ENCODE measurements at regions not wholly inside any gene's neighbourhood (a gene's known extent, or its start where the extent isn't known, plus 50 kb on each side); places are given as distances from the start of the nearest gene placed in this dataset.

DNA sequence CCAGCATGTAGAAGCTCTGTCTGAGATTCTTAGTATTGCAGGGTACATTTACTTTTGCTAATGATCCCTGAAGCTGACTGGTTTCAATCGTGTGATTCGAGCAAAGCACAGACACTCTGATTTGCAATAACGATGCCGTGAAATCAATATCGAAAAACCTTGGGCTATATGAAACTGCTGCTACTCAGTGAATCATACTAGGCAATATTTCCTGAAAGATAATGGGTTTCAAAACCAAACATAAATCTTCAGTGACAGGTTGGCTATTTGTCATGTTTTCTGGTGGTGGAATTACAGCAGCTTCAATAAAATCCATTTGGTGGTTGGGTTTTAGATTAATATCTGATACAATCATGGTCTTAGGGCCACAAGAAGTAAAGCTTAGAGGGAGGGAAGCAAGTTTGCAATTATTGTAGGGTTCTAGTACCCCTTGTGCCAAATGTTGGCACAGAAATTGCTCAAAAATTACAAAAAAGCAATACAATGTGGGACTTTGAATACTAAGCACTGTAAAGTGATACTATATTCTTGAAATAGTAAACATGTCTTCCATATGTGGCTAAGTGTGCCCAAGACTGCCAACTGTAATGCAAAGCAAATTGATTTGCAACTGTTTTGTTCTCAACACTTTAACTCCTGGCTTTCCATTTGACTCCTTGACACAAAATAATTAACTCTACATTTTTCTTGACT, 112.4 kb upstream of the JAZF1 start:
- 78 to 91% methylated on average over 5 of the region's 5 CpGs for whole genome bisulfite sequencing, 2 experiments (ENCODE audit: insufficient coverage in 2 of 2)
- Histone ChIP-seq H3K36me3 (ENCODE audit: control insufficient read depth, insufficient read depth, low read length) (no peaks in the 10 kb centered on the region), H3K4me3 (ENCODE audit: extremely low read depth, insufficient read depth, low read length, poor library complexity, severe bottlenecking) (no peak overlapping the region), H3K9me3 (ENCODE audit: control insufficient read depth, low read length) (no peaks in the 10 kb centered on the region), H3K27ac (ENCODE audit: low read depth, low read length, severe bottlenecking) (no peak overlapping the region), H3K4me1 (ENCODE audit: control insufficient read depth, insufficient read depth, low read length, poor library complexity, severe bottlenecking) (no peaks in the 10 kb centered on the region)

DNA sequence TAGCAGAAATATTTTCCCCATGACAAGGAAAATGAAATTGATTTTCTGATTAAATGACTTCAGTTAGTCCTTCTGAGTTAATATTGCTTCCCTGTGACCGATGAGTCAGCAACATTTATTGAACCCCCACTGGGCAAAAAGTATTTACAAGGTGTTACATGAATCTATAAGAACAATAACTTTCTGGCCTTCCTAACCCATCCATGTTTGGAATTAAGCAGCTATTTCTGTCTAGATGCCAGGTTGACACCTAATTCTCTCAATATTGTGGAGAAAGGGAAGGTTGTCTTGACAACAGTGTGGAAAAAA, 112.9 kb upstream of the JAZF1 start:
- Histone ChIP-seq H3K9me3 (ENCODE audit: control insufficient read depth, low read length) (no peaks in the 10 kb centered on the region), H3K36me3 (ENCODE audit: control insufficient read depth, insufficient read depth, low read length) (no peaks in the 10 kb centered on the region), H3K4me1 (ENCODE audit: control insufficient read depth, insufficient read depth, low read length, poor library complexity, severe bottlenecking) (no peaks in the 10 kb centered on the region), H3K27ac (ENCODE audit: low read depth, low read length, severe bottlenecking) (no peak overlapping the region), H3K4me3 (ENCODE audit: extremely low read depth, insufficient read depth, low read length, poor library complexity, severe bottlenecking) (no peak overlapping the region)
- WGBS, 2 experiments (ENCODE audit: insufficient coverage in 2 of 2): no CpG with 5 or more reads among the region's 1 CpG

DNA sequence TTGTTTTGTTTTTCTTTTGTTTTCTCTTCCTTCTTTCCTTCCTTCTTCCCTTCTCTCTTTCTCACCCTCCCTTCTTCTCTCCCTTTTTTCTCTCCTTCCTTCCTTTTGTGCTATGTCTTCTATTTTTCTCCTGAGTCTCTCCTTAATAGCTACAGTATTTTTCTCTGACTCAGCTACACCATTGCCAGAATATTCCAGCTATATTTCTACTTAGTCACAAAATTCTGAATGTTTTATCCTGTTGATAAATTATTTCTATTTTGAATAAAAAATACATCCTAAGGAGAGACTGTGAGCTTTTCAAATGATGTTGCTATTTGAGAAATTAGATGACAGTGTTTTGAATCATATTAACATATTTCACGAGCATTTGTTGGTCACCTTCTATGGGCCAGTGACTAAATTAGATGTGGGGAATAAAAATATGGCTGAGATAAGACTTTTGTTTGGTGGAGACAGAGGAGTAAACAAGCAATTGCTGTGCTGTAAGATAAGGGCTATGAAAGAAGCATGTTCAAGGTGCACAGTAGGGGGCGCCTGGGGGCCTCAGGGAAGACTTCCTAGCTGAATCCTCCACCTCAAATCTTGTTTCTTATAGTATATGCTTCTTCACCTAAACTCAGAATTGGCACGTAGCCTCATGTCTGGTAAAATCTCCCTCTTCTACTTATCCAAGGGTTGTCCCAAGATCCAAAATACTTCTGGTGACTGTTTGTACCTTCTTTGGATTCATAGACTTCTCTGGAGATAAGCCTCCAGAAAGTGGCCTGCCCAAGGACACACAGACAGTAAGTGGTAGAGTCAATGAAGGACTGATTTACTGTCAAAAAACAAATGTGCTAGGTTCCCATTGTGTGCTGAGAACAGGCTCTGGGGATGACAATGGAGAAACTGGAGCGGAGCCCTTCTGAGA, 115.5 kb upstream of the CREB5 start:
- no peaks in the 10 kb centered on the region for H3K9me3 ChIP-seq (ENCODE audit: control insufficient read depth, low read length)
- no peaks in the 10 kb centered on the region for H3K36me3 ChIP-seq (ENCODE audit: control insufficient read depth, insufficient read depth, low read length)
- no peak overlapping the region for H3K4me3 ChIP-seq (ENCODE audit: extremely low read depth, insufficient read depth, low read length, poor library complexity, severe bottlenecking)
- WGBS, 2 experiments (ENCODE audit: insufficient coverage in 2 of 2): 83 to 89% methylated on average over 2 of the region's 4 CpGs
- no peak overlapping the region for H3K27ac ChIP-seq (ENCODE audit: low read depth, low read length, severe bottlenecking)
- no peaks in the 10 kb centered on the region for H3K4me1 ChIP-seq (ENCODE audit: control insufficient read depth, insufficient read depth, low read length, poor library complexity, severe bottlenecking)

DNA sequence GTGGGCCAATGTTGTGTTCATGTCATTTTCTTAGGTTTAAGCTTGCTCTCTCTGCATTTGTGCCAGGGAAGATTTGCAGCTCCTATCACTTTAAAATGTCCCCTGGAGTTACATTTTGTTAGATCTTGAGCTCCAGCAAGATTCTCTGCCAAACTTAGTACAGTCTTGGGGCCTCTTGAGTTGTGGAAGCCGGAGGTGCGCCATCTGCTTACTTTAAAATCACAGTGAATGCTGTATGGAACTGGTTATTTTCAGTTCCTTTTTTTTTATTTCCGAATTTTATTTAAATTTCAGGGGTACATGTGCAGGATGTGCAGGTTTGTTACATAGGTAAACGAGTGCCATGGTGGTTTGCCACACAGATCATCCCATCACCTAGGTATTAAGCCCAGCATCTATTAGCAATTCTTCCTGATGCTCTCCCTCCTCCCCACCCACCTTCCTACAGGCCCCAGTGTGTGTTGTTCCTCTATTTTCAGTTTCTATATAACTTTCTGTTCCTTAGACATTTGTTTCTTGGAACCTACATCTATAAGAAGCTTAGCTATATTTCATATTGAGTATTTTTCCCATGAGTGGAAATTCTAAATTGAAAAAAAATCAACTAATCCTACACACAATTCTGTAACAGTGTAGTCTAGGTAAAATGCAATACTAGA, 114.4 kb upstream of the CREB5 start:
- 90 to 100% methylated on average over 1 to 2 of the region's 4 CpGs for WGBS, 2 experiments (ENCODE audit: insufficient coverage in 2 of 2)
- Histone ChIP-seq H3K4me3 (ENCODE audit: extremely low read depth, insufficient read depth, low read length, poor library complexity, severe bottlenecking) (no peak overlapping the region), H3K4me1 (ENCODE audit: control insufficient read depth, insufficient read depth, low read length, poor library complexity, severe bottlenecking) (no peaks in the 10 kb centered on the region), H3K36me3 (ENCODE audit: control insufficient read depth, insufficient read depth, low read length) (no peaks in the 10 kb centered on the region), H3K9me3 (ENCODE audit: control insufficient read depth, low read length) (no peaks in the 10 kb centered on the region), H3K27ac (ENCODE audit: low read depth, low read length, severe bottlenecking) (no peak overlapping the region)

DNA sequence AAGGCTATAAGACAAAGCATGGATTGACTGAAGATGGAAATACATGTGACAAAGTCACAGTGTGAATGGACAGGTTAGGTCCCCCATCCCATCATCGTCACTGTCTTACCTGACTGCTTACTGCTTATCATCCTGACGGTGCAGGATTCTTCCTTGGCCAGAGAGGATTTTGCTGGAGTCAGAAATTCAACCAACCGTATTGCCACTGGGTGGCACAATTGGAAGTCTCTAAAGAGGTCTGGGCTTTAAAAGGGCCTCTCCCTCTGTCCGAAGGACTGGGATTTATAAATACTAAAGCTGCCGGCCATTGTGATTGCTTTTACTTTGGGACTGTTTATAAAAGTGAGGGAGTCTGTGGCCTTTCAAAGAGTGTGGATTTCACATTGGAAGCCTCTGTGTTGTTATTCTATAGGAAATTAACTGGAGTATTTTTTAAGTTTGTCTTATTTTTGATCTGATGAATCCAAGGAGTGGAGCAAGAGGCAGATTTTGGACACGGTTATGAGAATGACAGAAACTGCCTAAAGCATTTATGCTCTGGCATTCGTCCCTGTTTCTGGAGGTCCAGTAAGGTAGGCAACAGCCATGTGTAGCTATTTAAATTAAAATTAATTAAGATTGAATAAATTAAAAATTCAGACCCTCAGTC, 113.3 kb upstream of the CREB5 start:
- Histone ChIP-seq H3K36me3 (ENCODE audit: control insufficient read depth, insufficient read depth, low read length) (no peaks in the 10 kb centered on the region), H3K9me3 (ENCODE audit: control insufficient read depth, low read length) (no peaks in the 10 kb centered on the region), H3K27ac (ENCODE audit: low read depth, low read length, severe bottlenecking) (no peak overlapping the region), H3K4me1 (ENCODE audit: control insufficient read depth, insufficient read depth, low read length, poor library complexity, severe bottlenecking) (no peaks in the 10 kb centered on the region), H3K4me3 (ENCODE audit: extremely low read depth, insufficient read depth, low read length, poor library complexity, severe bottlenecking) (no peak overlapping the region)
- WGBS, 2 experiments (ENCODE audit: insufficient coverage in 2 of 2): 39 to 41% methylated on average over 5 of the region's 7 CpGs

DNA sequence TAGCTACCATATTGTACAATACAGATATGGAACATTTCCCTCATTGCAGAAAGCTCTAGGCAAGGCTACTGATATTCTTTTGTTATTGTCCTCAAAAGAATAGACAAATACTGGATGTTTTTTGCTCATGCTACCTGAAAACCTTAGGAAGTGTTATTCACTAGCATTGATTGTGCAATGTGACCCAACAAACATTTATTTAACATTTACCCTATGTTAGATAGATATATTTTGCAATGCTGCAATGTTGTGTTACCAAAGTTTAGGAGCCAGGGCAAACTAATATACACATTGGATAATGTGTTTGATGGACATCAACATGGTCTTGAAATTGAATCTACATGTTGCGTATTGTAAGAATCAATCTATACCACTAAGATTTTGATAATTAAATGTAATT, 112.8 kb upstream of the CREB5 start:
- no peaks in the 10 kb centered on the region for H3K4me1 ChIP-seq (ENCODE audit: control insufficient read depth, insufficient read depth, low read length, poor library complexity, severe bottlenecking)
- WGBS, 2 experiments (ENCODE audit: insufficient coverage in 2 of 2): no CpG with 5 or more reads among the region's 1 CpG
- H3K9me3 ChIP-seq (ENCODE audit: control insufficient read depth, low read length): no peaks in the 10 kb centered on the region
- H3K27ac ChIP-seq (ENCODE audit: low read depth, low read length, severe bottlenecking): no peak overlapping the region
- no peak overlapping the region for H3K4me3 ChIP-seq (ENCODE audit: extremely low read depth, insufficient read depth, low read length, poor library complexity, severe bottlenecking)
- H3K36me3 ChIP-seq (ENCODE audit: control insufficient read depth, insufficient read depth, low read length): no peaks in the 10 kb centered on the region

DNA sequence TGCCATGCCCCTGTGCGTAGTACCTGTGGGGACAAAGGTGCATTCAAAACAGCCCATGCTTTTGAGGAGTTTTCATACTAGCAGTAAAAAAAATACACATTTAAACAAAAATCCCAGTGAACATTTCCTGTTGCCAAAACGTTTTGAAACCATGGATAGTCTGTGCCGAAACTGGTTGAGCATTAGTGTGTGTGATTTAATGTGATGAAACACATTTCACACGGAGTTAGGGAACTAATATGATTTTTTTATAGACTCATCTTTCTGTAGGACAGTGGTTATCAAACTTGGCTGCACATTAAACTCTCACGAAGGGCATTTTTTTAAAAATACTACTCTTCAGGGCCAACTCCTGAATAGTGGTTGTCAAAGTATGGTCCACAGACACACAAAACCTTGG, 111.8 kb upstream of the CREB5 start:
- no peak overlapping the region for H3K27ac ChIP-seq (ENCODE audit: low read depth, low read length, severe bottlenecking)
- no peak overlapping the region for H3K4me3 ChIP-seq (ENCODE audit: extremely low read depth, insufficient read depth, low read length, poor library complexity, severe bottlenecking)
- no peaks in the 10 kb centered on the region for H3K36me3 ChIP-seq (ENCODE audit: control insufficient read depth, insufficient read depth, low read length)
- WGBS, 2 experiments (ENCODE audit: insufficient coverage in 2 of 2): 0 to 83% methylated on average over 1 to 3 of the region's 5 CpGs
- no peaks in the 10 kb centered on the region for H3K9me3 ChIP-seq (ENCODE audit: control insufficient read depth, low read length)
- H3K4me1 ChIP-seq (ENCODE audit: control insufficient read depth, insufficient read depth, low read length, poor library complexity, severe bottlenecking): no peaks in the 10 kb centered on the region

DNA sequence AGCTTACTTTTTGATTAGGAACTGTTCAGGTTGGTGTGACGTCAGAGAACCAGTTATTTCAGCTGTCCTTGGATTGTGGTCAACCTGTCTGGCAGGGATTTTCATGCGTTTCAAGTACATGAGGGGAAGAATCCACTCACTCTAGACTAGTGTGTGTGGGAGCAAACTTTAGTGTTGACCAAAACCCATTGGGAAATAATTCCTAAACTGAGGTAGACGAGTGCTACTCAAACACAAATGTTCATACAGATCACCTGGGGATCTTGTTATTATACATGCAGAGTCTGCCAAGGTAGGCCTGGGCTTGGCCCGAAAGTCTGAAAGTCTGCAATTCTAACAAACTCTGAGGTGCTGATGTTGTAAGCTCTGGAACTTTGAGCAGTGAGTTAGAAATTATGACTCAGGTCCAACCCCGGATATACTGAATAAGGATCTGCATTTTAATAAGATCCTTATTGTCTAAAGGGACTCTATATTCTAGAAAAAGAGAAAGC, 111.1 kb upstream of the CREB5 start:
- H3K4me3 ChIP-seq (ENCODE audit: extremely low read depth, insufficient read depth, low read length, poor library complexity, severe bottlenecking): no peak overlapping the region
- no peaks in the 10 kb centered on the region for H3K4me1 ChIP-seq (ENCODE audit: control insufficient read depth, insufficient read depth, low read length, poor library complexity, severe bottlenecking)
- H3K9me3 ChIP-seq (ENCODE audit: control insufficient read depth, low read length): no peaks in the 10 kb centered on the region
- WGBS, 2 experiments (ENCODE audit: insufficient coverage in 2 of 2): 100% methylated on average over 3 of the region's 5 CpGs
- no peak overlapping the region for H3K27ac ChIP-seq (ENCODE audit: low read depth, low read length, severe bottlenecking)
- H3K36me3 ChIP-seq (ENCODE audit: control insufficient read depth, insufficient read depth, low read length): no peaks in the 10 kb centered on the region

DNA sequence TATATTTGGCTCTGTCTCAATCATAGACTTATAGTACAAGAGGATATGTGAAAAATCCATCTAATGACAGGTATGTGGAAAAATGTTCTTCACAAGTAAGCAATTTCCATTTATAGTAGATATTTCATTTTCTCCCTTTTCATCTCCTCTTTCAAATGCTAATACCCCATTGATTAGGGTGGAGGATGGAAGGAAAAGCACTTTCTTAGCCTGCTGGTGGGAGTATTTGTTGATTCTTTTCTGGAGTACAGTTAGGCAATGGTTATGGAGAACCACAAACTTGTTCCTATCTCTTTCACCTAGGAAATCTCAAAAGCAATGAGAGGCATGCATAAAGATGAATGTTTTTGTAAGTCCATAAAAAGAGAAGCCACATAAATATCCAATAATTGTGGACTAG, 108.0 kb upstream of the CREB5 start:
- Histone ChIP-seq H3K9me3 (ENCODE audit: control insufficient read depth, low read length) (no peaks in the 10 kb centered on the region), H3K36me3 (ENCODE audit: control insufficient read depth, insufficient read depth, low read length) (no peaks in the 10 kb centered on the region), H3K4me1 (ENCODE audit: control insufficient read depth, insufficient read depth, low read length, poor library complexity, severe bottlenecking) (no peaks in the 10 kb centered on the region), H3K4me3 (ENCODE audit: extremely low read depth, insufficient read depth, low read length, poor library complexity, severe bottlenecking) (no peak overlapping the region), H3K27ac (ENCODE audit: low read depth, low read length, severe bottlenecking) (no peak overlapping the region)

DNA sequence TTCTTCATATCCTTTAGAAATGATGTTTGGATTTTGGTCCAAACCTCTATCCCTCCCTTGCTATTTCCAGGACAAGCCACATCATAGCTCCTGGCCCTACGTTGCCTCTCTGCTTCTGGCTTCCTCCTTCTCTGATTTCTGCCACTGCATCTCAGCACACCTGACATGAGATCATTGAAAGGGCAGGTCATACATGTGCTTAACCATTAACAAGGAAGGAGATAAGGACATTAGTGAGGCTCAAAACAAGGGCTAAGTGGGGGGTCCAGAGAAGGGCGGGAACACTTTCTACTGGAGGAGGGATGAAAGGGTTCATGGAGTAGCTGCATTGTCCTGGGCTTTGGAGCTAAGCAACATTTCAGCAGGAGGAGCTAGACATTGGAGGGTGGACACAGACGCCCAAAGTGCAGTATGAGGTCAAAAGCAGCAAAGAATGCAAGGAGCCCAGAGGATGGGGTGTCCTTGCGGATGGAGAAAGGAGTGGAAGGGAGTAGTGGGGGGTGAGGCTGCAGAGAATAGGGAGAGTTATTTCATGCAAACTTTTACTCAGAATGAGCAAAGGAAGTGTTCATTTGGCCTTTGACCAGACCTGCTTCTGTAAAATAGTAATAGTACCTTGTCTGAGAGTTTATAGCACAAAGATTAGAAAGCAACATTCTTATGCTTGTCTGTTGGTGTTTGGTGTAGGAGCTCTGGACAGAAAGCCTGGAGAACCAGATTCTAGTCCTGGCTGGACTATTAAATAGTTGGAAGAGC, 102.4 kb upstream of the CREB5 start:
- H3K27ac ChIP-seq (ENCODE audit: low read depth, low read length, severe bottlenecking): no peak overlapping the region
- H3K4me1 ChIP-seq (ENCODE audit: control insufficient read depth, insufficient read depth, low read length, poor library complexity, severe bottlenecking): no peaks in the 10 kb centered on the region
- no peaks in the 10 kb centered on the region for H3K9me3 ChIP-seq (ENCODE audit: control insufficient read depth, low read length)
- H3K36me3 ChIP-seq (ENCODE audit: control insufficient read depth, insufficient read depth, low read length): no peaks in the 10 kb centered on the region
- no peak overlapping the region for H3K4me3 ChIP-seq (ENCODE audit: extremely low read depth, insufficient read depth, low read length, poor library complexity, severe bottlenecking)
- WGBS, 2 experiments (ENCODE audit: insufficient coverage in 2 of 2): 64 to 75% methylated on average over 4 of the region's 4 CpGs
